ENCODE measurements at regions not wholly inside any gene's neighbourhood (a gene's known extent, or its start where the extent isn't known, plus 50 kb on each side); places are given as distances from the start of the nearest gene placed in this dataset.
A peak's percentile ranks its signal among the peaks of the same experiment; 100 is the strongest.

GRCh38 chr19:34841780-34842179, 68.8 kb upstream of the ZNF599 start:
- Histone ChIP-seq H3K27ac (ENCODE audit: low read depth, low read length) (no peak overlapping the region), H3K9ac (ENCODE audit: low read length) (no peak overlapping the region), H3K4me3 (ENCODE audit: low read depth, low read length) (no peak overlapping the region), H3K36me3 (ENCODE audit: control insufficient read depth, insufficient read depth, low read length) (no peaks in the 10 kb centered on the region), H3K4me1 (ENCODE audit: control insufficient read depth, insufficient read depth, low read length) (0 out of 2 replicates have a peak, but pooled peaks cover 5% of the 10 kb centered on the region), H3K27me3 (ENCODE audit: control insufficient read depth, insufficient read depth, low read length) (peaks cover 24% of the 10 kb centered on the region), H3K9me3 (ENCODE audit: control insufficient read depth, insufficient read depth, low read depth, low read length) (no peaks in the 10 kb centered on the region)

DNA sequence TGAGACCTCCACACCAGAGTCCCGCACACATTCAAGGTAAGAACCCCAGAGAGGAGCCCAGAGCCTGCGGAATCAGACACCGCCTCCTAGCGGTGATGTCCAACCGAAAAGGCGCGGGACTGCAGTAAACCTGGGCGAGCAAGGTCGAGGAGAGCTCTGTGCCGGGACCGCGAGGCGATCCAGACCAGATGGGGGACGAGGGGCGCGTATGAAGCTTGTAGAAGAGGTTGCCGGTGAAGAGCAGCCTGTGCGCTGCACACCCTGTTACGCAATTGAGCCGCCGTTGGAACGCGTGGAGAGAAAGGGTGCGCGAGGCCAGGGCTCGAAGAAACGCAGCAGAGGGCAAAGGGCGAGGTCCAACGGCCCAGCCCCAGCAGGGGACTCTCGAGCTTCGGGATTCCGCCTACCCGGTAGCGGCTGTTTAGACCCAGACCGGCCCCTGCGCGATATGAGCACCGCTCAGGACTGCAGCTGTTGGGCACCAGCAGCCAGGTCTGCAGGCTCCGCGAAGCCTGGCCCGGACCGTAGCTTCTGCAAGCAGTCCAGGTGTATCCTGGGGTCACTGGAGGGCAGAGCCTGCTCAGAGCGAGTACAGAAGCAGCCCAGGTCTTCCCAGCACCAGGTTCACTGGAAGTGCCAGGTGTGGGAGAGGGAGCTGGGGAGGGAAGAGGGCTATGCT, 65.9 kb upstream of the ZNF599 start:
- H3K4me3 ChIP-seq (ENCODE audit: low read depth, low read length), result peak overlapping the region; percentile 48

DNA sequence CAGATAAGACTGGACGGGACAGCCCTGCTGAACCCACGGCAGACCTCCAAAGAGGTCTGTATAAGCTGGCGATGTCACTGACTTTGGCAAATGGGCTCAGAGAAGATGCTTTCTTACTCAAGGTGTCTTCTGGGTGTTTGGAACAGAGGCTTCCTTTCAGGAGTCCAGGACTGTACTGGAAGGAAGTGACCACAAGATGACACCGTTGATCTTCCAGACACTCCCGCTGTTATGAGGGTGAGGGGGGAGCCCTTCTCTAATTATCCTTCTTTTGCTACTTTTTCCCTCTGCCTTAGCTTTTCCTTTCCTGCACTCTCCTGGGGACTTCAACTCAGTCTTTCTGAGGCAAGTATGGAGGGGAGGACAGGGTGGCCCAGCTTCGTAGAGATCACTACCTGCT, 65.2 kb upstream of the ZNF599 start:
- no peak overlapping the region for H3K9ac ChIP-seq (ENCODE audit: low read length)

More for the DNA sequence above, 65.9 kb upstream of the ZNF599 start:
- Histone ChIP-seq H3K9ac (ENCODE audit: low read length) (no peak overlapping the region), H3K36me3 (ENCODE audit: control insufficient read depth, insufficient read depth, low read length) (no peaks in the 10 kb centered on the region), H3K27ac (ENCODE audit: low read depth, low read length) (no peak overlapping the region), H3K27me3 (ENCODE audit: control insufficient read depth, insufficient read depth, low read length) (peaks cover 24% of the 10 kb centered on the region), H3K4me1 (ENCODE audit: control insufficient read depth, insufficient read depth, low read length) (no peaks in the 10 kb centered on the region), H3K9me3 (ENCODE audit: control insufficient read depth, insufficient read depth, low read depth, low read length) (no peaks in the 10 kb centered on the region)

GRCh38 chr19:34837262-34837661, 64.2 kb upstream of the ZNF599 start:
- H3K27me3 ChIP-seq (ENCODE audit: control insufficient read depth, insufficient read depth, low read length), result peaks cover 24% of the 10 kb centered on the region
- H3K4me3 ChIP-seq (ENCODE audit: low read depth, low read length), result no peak overlapping the region
- no peaks in the 10 kb centered on the region for H3K9me3 ChIP-seq (ENCODE audit: control insufficient read depth, insufficient read depth, low read depth, low read length)

More for the DNA sequence above, 65.2 kb upstream of the ZNF599 start:
- Histone ChIP-seq H3K27ac (ENCODE audit: low read depth, low read length) (no peak overlapping the region), H3K4me3 (ENCODE audit: low read depth, low read length) (peak overlapping the region; percentile 48), H3K36me3 (ENCODE audit: control insufficient read depth, insufficient read depth, low read length) (no peaks in the 10 kb centered on the region), H3K9me3 (ENCODE audit: control insufficient read depth, insufficient read depth, low read depth, low read length) (no peaks in the 10 kb centered on the region), H3K27me3 (ENCODE audit: control insufficient read depth, insufficient read depth, low read length) (peaks cover 24% of the 10 kb centered on the region), H3K4me1 (ENCODE audit: control insufficient read depth, insufficient read depth, low read length) (no peaks in the 10 kb centered on the region)

GRCh38 chr19:34835631-34836351, 62.8 kb upstream of the ZNF599 start:
- Histone ChIP-seq H3K36me3 (ENCODE audit: control insufficient read depth, insufficient read depth, low read length) (no peaks in the 10 kb centered on the region), H3K4me3 (ENCODE audit: low read depth, low read length) (no peak overlapping the region), H3K27me3 (ENCODE audit: control insufficient read depth, insufficient read depth, low read length) (peaks cover 24% of the 10 kb centered on the region), H3K4me1 (ENCODE audit: control insufficient read depth, insufficient read depth, low read length) (no peaks in the 10 kb centered on the region), H3K9me3 (ENCODE audit: control insufficient read depth, insufficient read depth, low read depth, low read length) (no peaks in the 10 kb centered on the region), H3K9ac (ENCODE audit: low read length) (no peak overlapping the region), H3K27ac (ENCODE audit: low read depth, low read length) (no peak overlapping the region)

More at GRCh38 chr19:34837262-34837661, 64.2 kb upstream of the ZNF599 start:
- H3K36me3 ChIP-seq (ENCODE audit: control insufficient read depth, insufficient read depth, low read length), result no peaks in the 10 kb centered on the region
- H3K9ac ChIP-seq (ENCODE audit: low read length), result no peak overlapping the region
- no peak overlapping the region for H3K27ac ChIP-seq (ENCODE audit: low read depth, low read length)
- H3K4me1 ChIP-seq (ENCODE audit: control insufficient read depth, insufficient read depth, low read length), result no peaks in the 10 kb centered on the region

GRCh38 chr19:34834472-34835061, 61.6 kb upstream of the ZNF599 start:
- H3K9ac ChIP-seq (ENCODE audit: low read length), result no peak overlapping the region
- H3K27me3 ChIP-seq (ENCODE audit: control insufficient read depth, insufficient read depth, low read length), result peaks cover 16% of the 10 kb centered on the region
- no peak overlapping the region for H3K4me3 ChIP-seq (ENCODE audit: low read depth, low read length)
- H3K4me1 ChIP-seq (ENCODE audit: control insufficient read depth, insufficient read depth, low read length), result no peaks in the 10 kb centered on the region
- H3K36me3 ChIP-seq (ENCODE audit: control insufficient read depth, insufficient read depth, low read length), result no peaks in the 10 kb centered on the region
- H3K27ac ChIP-seq (ENCODE audit: low read depth, low read length), result no peak overlapping the region
- no peaks in the 10 kb centered on the region for H3K9me3 ChIP-seq (ENCODE audit: control insufficient read depth, insufficient read depth, low read depth, low read length)

GRCh38 chr19:34832581-34833112, 59.6 kb upstream of the ZNF599 start:
- Histone ChIP-seq H3K27ac (ENCODE audit: low read depth, low read length) (no peak overlapping the region), H3K36me3 (ENCODE audit: control insufficient read depth, insufficient read depth, low read length) (no peaks in the 10 kb centered on the region), H3K27me3 (ENCODE audit: control insufficient read depth, insufficient read depth, low read length) (no peaks in the 10 kb centered on the region), H3K9me3 (ENCODE audit: control insufficient read depth, insufficient read depth, low read depth, low read length) (no peaks in the 10 kb centered on the region), H3K4me1 (ENCODE audit: control insufficient read depth, insufficient read depth, low read length) (no peaks in the 10 kb centered on the region), H3K4me3 (ENCODE audit: low read depth, low read length) (no peak overlapping the region), H3K9ac (ENCODE audit: low read length) (no peak overlapping the region)

DNA sequence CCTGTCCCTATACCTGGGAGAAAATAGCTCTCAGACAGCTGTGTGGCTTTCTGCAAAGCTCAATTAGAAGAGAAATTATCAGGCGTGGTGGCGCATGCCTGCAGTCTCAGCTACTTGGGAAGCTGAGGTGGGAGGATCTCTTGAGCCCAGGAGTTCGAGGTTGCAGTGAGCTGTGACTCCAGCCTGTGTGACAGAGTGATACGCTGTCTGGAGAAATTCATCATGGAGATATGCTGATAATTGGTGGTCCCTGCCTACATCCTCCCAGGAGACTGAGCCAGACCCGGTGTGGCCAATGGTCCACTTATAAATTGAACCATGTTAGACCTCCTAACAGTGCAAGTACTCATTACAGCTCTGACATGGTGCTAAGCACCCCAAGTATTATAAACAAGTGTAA, 58.7 kb upstream of the ZNF599 start:
- Histone ChIP-seq H3K9me3 (ENCODE audit: control insufficient read depth, insufficient read depth, low read depth, low read length) (no peaks in the 10 kb centered on the region), H3K4me3 (ENCODE audit: low read depth, low read length) (no peak overlapping the region), H3K27ac (ENCODE audit: low read depth, low read length) (no peak overlapping the region), H3K4me1 (ENCODE audit: control insufficient read depth, insufficient read depth, low read length) (no peaks in the 10 kb centered on the region), H3K27me3 (ENCODE audit: control insufficient read depth, insufficient read depth, low read length) (no peaks in the 10 kb centered on the region), H3K36me3 (ENCODE audit: control insufficient read depth, insufficient read depth, low read length) (no peaks in the 10 kb centered on the region), H3K9ac (ENCODE audit: low read length) (no peak overlapping the region)

GRCh38 chr19:34828156-34828555, 55.1 kb upstream of the ZNF599 start:
- no peak overlapping the region for H3K4me3 ChIP-seq (ENCODE audit: low read depth, low read length)
- H3K4me1 ChIP-seq (ENCODE audit: control insufficient read depth, insufficient read depth, low read length), result no peaks in the 10 kb centered on the region
- no peak overlapping the region for H3K9ac ChIP-seq (ENCODE audit: low read length)
- H3K27ac ChIP-seq (ENCODE audit: low read depth, low read length), result no peak overlapping the region
- H3K27me3 ChIP-seq (ENCODE audit: control insufficient read depth, insufficient read depth, low read length), result no peaks in the 10 kb centered on the region
- no peaks in the 10 kb centered on the region for H3K36me3 ChIP-seq (ENCODE audit: control insufficient read depth, insufficient read depth, low read length)
- H3K9me3 ChIP-seq (ENCODE audit: control insufficient read depth, insufficient read depth, low read depth, low read length), result no peaks in the 10 kb centered on the region

DNA sequence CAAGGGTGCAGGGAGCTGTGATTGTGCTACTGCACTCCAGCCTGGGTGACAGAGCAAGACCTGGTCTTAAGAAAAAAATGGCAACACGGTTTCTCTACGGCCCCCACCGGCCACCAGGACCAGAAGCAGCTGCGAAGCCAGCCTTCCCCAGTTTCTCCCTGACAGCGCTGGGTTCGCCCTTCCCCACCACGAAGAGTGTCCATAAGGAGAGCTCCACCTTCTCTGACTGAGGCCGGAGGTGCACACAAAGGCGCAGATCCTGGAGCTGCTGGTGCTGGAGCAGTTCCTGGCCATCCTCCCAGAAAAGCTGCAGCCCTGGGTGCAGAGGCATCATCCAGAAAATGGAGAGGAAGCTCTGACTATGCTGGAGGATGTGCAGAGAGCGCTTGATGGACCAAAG, 52.2 kb upstream of the ZNF599 start:
- no peaks in the 10 kb centered on the region for H3K27me3 ChIP-seq (ENCODE audit: control insufficient read depth, insufficient read depth, low read length)
- no peak overlapping the region for H3K27ac ChIP-seq (ENCODE audit: low read depth, low read length)
- no peaks in the 10 kb centered on the region for H3K4me1 ChIP-seq (ENCODE audit: control insufficient read depth, insufficient read depth, low read length)
- H3K4me3 ChIP-seq (ENCODE audit: low read depth, low read length), result no peak overlapping the region
- no peaks in the 10 kb centered on the region for H3K36me3 ChIP-seq (ENCODE audit: control insufficient read depth, insufficient read depth, low read length)
- H3K9ac ChIP-seq (ENCODE audit: low read length), result no peak overlapping the region
- no peaks in the 10 kb centered on the region for H3K9me3 ChIP-seq (ENCODE audit: control insufficient read depth, insufficient read depth, low read depth, low read length)

- Histone ChIP-seq H3K9me3 (ENCODE audit: control insufficient read depth, insufficient read depth, low read depth, low read length) (no peaks in the 10 kb centered on the region), H3K27ac (ENCODE audit: low read depth, low read length) (no peak overlapping the region), H3K4me3 (ENCODE audit: low read depth, low read length) (no peak overlapping the region), H3K36me3 (ENCODE audit: control insufficient read depth, insufficient read depth, low read length) (no peaks in the 10 kb centered on the region), H3K4me1 (ENCODE audit: control insufficient read depth, insufficient read depth, low read length) (no peaks in the 10 kb centered on the region), H3K9ac (ENCODE audit: low read length) (no peak overlapping the region), H3K27me3 (ENCODE audit: control insufficient read depth, insufficient read depth, low read length) (no peaks in the 10 kb centered on the region)
Measured at GRCh38 chr19:34824686-34825085, 51.7 kb upstream of the ZNF599 start.

All from HUES6 (cell line).